GM10248 (cell line): ENCODE measurements at regions not wholly inside any gene's neighbourhood (a gene's known extent, or its start where the extent isn't known, plus 50 kb on each side); places are given as distances from the start of the nearest gene placed in this dataset.

Experiments used
- CTCF ChIA-PET: fragments of 300-600 bp; sonication (Branson Sonifier 250); formaldehyde crosslinking; extraction: SDS; loops from one replicate; lab custom pipeline; 2021; ENCODE audit warnings: antibody characterized with exemption; lab: Yijun Ruan, JAX
- POLR2A ChIA-PET: fragments of 350-650 bp; sonication (Branson Sonifier 250); formaldehyde crosslinking; extraction: SDS; loops from one replicate; lab custom pipeline; 2020; ENCODE audit warnings: antibody characterized with exemption; lab: Yijun Ruan, JAX
- DNase-seq: peaks from one replicate; pipeline ENCODE4 v3.0.0; 2012; ENCODE audit errors: extremely low spot score
- TF ChIP-seq, protein P1 (sequence below): IDR thresholded peaks from 2 replicates; pipeline ENCODE4 v1.5.1; 2012; ENCODE audit warnings: mild to moderate bottlenecking, low read depth; ENCODE audit errors: extremely low read depth, missing control alignments, control extremely low read depth

- CTCF ChIA-PET, result interaction anchor here (1.7 kb wide), 1 partner anchor 9 kb away, joined by 5 read pairs; no protein-coding TSS in a partner anchor
- no peak for DNase-seq
- TF ChIP-seq, protein P1, sequence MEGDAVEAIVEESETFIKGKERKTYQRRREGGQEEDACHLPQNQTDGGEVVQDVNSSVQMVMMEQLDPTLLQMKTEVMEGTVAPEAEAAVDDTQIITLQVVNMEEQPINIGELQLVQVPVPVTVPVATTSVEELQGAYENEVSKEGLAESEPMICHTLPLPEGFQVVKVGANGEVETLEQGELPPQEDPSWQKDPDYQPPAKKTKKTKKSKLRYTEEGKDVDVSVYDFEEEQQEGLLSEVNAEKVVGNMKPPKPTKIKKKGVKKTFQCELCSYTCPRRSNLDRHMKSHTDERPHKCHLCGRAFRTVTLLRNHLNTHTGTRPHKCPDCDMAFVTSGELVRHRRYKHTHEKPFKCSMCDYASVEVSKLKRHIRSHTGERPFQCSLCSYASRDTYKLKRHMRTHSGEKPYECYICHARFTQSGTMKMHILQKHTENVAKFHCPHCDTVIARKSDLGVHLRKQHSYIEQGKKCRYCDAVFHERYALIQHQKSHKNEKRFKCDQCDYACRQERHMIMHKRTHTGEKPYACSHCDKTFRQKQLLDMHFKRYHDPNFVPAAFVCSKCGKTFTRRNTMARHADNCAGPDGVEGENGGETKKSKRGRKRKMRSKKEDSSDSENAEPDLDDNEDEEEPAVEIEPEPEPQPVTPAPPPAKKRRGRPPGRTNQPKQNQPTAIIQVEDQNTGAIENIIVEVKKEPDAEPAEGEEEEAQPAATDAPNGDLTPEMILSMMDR, result no peak
- POLR2A ChIA-PET, result no interaction called here
Measured at GRCh38 chr4:187767158-187767557, 228.4 kb upstream of the ZFP42 start.

GRCh38 chr4:187767687-187768086, 227.9 kb upstream of the ZFP42 start:
- POLR2A ChIA-PET, result no interaction called here
- TF ChIP-seq, protein P1, result no peak
- DNase-seq, result no peak
- CTCF ChIA-PET, result interaction anchor here (1.7 kb wide), 1 partner anchor 10 kb away, joined by 5 read pairs; no protein-coding TSS in a partner anchor

DNA sequence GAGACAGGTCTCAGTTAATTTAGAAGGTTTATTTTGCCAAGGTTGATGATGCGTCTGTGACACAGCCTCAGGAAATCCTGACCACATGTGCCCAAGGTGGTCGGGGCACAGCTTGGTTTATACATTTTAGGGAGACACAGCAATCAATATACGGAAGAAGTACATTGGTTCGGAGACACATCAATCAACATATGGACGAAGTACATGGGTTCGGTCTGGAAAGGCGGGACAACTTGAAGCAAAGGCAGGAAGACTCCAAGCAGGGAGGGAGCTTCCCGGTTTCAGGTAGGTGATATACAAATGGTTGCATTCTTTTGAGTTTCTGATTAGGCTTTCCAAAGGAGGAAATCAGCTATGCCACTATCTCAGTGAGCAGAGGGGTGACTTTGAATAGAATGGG, 225.2 kb upstream of the ZFP42 start:
- ChIA-PET POLR2A (no interaction called here), CTCF (interaction anchor here (1.2 kb wide), 1 partner anchor 15 kb away, joined by 3 read pairs; no protein-coding TSS in a partner anchor)
- DNase-seq, result no peak
- TF ChIP-seq, protein P1, result no peak

GRCh38 chr4:187777954-187778353, 217.6 kb upstream of the ZFP42 start:
- POLR2A ChIA-PET, result no interaction called here
- CTCF ChIA-PET, result no interaction called here
- no peak for DNase-seq

DNA sequence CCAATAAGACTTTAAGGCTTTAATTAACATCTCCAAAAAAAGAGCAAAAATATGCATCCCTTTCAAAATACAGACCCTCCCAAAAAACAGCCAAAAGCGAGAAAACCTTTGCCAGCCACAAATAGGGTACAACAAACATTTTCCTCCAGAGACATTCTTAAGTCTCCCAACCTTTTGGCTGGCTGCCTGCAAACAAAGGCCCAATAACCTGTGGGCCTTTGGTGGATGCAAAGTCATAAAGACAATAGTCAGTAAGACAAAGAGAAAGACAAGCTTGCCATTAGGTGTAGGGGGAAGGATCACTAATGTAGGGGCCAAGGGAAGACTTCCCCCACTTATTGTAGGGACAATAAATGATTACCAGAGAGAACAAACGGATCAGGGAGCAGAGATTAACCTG, 215.5 kb upstream of the ZFP42 start:
- ChIA-PET CTCF (no interaction called here), POLR2A (no interaction called here)
- TF ChIP-seq, protein P1, result no peak
- DNase-seq, result no peak

More at GRCh38 chr4:187777954-187778353, 217.6 kb upstream of the ZFP42 start:
- TF ChIP-seq, protein P1, result no peak

GRCh38 chr4:187782286-187782824, 213.2 kb upstream of the ZFP42 start:
- CTCF ChIA-PET, result no interaction called here
- POLR2A ChIA-PET, result no interaction called here
- DNase-seq, result no peak
- TF ChIP-seq, protein P1, result no peak
